ENCODE measurements at regions not wholly inside any gene's neighbourhood (a gene's known extent, or its start where the extent isn't known, plus 50 kb on each side); places are given as distances from the start of the nearest gene placed in this dataset.
"Not testable (repeated sequence)": the region's sequence is repeated elsewhere in the genome, so short reads cannot be mapped to it uniquely, and the experiment has no call there.

DNA sequence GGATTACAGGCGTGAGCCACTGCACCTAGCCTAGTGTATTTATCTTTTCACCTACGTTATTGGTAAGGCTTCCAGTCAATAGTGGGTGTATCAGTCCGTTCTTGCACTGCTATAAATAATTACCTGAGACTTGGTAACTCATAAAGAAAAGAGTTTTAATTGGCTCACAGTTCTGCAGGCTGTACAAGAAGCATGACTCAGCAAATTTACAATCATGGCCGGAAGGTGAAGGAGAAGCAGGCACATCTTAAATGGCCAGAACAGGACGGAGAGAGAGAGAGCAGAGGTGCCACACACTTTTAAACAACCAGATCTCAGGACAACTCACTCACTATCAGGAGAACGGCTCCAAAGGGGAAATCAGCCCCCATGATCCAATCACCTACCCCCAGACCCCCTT lies 873.3 kb upstream of the AUTS2 start:
- WGBS, 2 donors (ENCODE audit: low coverage in 1 of 2), result 82% methylated on average over 6 of the region's 6 CpGs; no CpG with 5 or more reads in 1 of the 2 donors
- no peak for ATAC-seq
- no peaks in the 10 kb centered on the region for H3K36me3 ChIP-seq

DNA sequence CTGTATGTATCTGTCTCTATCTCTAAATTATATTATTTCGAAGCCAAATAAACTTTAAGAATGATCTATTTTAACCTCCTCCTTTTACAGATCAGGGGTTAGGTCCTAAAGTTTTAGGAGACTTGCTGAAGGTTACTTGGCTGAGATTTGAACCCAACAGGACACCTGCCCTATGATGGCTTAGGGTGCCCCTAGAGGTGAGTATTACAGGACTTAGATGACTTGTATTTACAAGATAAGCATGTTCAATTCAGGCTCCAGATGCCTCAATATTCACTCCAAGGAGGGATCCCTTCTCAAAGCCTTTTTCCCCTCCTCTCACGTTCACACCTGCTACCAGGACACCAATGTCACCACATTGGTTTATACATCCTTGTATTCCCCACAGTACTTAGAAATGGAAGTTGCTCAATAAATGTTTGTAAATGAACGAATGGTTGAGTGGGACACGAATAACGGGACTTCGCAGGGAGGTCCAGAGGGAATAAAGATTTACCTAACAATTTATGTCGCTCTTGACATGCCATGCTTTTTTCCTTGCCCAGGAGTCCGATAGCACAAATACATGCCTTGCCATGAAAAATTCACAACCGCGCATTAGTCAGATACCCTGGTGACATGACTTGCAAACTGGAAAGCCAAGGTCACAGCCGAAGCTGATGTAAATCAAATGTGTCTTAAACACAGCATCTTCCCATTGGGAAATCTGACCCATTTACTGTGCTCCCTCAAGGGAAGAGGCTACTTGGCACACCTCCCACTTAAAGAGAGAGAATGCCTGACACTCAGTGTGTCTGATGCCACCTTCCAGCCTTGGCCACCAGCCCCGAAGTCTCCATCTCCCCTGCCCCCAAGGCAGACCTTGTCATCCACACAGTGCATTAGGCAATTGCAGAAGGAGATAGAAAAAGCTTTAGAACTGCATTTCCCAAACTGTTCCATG lies 872.2 kb upstream of the AUTS2 start:
- Histone ChIP-seq H3K9me3 (no peaks in the 10 kb centered on the region), H3K27me3 (no peaks in the 10 kb centered on the region), H3K27ac (no peak overlapping the region), H3K4me3 (no peak overlapping the region), H3K4me1 (no peaks in the 10 kb centered on the region), H3K36me3 (no peaks in the 10 kb centered on the region)
- WGBS, 2 donors (ENCODE audit: low coverage in 1 of 2), result 93 to 98% methylated on average over 10 of the region's 12 CpGs
- TF ChIP-seq, protein P1, sequence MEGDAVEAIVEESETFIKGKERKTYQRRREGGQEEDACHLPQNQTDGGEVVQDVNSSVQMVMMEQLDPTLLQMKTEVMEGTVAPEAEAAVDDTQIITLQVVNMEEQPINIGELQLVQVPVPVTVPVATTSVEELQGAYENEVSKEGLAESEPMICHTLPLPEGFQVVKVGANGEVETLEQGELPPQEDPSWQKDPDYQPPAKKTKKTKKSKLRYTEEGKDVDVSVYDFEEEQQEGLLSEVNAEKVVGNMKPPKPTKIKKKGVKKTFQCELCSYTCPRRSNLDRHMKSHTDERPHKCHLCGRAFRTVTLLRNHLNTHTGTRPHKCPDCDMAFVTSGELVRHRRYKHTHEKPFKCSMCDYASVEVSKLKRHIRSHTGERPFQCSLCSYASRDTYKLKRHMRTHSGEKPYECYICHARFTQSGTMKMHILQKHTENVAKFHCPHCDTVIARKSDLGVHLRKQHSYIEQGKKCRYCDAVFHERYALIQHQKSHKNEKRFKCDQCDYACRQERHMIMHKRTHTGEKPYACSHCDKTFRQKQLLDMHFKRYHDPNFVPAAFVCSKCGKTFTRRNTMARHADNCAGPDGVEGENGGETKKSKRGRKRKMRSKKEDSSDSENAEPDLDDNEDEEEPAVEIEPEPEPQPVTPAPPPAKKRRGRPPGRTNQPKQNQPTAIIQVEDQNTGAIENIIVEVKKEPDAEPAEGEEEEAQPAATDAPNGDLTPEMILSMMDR (IDR thresholded peaks at IDR 0.05), result no peak
- TF ChIP-seq POLR2A (IDR thresholded peaks at IDR 0.05) (no peak), EP300 (IDR thresholded peaks at IDR 0.05) (no peak)
- no peak for ATAC-seq

More for the DNA sequence above, 873.3 kb upstream of the AUTS2 start:
- TF ChIP-seq EP300 (IDR thresholded peaks at IDR 0.05) (no peak), POLR2AphosphoS5 (IDR thresholded peaks at IDR 0.05) (no peak), POLR2A (IDR thresholded peaks at IDR 0.05) (no peak)
- TF ChIP-seq, protein P1 (IDR thresholded peaks at IDR 0.05), result no peak
- Histone ChIP-seq H3K4me3 (no peak overlapping the region), H3K27me3 (no peaks in the 10 kb centered on the region), H3K27ac (no peak overlapping the region), H3K4me1 (no peaks in the 10 kb centered on the region), H3K9me3 (no peaks in the 10 kb centered on the region)

DNA sequence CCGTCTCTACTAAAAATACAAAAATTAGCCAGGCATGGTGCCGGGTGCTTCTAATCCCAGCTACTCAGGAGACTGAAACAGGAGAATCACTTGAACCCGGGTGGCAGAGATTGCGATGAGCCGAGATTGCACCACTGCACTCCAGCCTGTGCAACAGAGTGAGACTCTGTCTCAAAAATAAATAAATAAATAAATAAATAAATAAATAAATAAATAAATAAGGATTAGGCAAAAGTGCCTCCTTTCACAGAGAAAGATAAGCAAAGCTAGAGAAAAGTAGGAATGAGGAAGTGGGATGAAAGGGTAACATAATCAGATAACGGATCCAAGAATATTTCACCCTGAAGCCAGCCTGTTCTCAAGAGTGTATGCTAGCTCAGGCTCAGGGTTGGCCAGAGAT lies 869.6 kb upstream of the AUTS2 start:
- ATAC-seq, H3K4me1 ChIP-seq, H3K4me3 ChIP-seq, H3K9me3 ChIP-seq, H3K27me3 ChIP-seq, H3K27ac ChIP-seq, H3K36me3 ChIP-seq: not testable (repeated sequence)
- WGBS, 2 donors (ENCODE audit: low coverage in 1 of 2), result 81 to 94% methylated on average over 2 to 6 of the region's 6 CpGs

GRCh38 chr7:68729371-68729770 lies 868.9 kb upstream of the AUTS2 start:
- no peak for TF ChIP-seq EP300 (IDR thresholded peaks at IDR 0.05)
- TF ChIP-seq, protein P1 (IDR thresholded peaks at IDR 0.05), result no peak
- TF ChIP-seq POLR2AphosphoS5 (IDR thresholded peaks at IDR 0.05), result no peak
- Histone ChIP-seq H3K9me3 (no peaks in the 10 kb centered on the region), H3K27ac (no peak overlapping the region), H3K27me3 (no peaks in the 10 kb centered on the region), H3K4me1 (peaks cover 0 to 16% (median 0%) of the 10 kb centered on the region in 3 donors), H3K36me3 (no peaks in the 10 kb centered on the region), H3K4me3 (no peak overlapping the region)
- 69 to 90% methylated on average over 2 to 5 of the region's 7 CpGs for WGBS, 2 donors (ENCODE audit: low coverage in 1 of 2)
- ATAC-seq, result no peak

DNA sequence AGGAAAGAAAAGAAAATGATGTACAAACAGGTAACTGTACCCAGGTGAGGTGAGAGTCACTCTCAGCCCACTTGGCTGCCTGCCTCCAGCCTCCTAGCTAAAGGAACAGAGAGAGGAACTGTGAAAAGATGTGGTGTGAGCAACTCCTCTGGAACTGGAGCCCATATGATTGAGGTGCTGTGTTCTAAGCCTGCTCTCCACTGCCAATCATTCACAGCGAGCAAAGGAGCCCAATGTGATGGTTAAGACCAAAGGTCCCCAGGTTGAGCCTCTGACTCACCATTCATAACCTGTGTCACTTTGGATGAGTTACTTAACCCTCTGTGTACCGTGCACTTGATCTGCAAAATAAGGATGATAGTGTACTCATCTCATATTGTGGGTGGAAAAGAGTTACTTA lies 868.1 kb upstream of the AUTS2 start:
- H3K4me1 ChIP-seq, result peaks cover 0 to 17% (median 0%) of the 10 kb centered on the region in 3 donors
- H3K27ac ChIP-seq, result no peak overlapping the region
- no peaks in the 10 kb centered on the region for H3K27me3 ChIP-seq
- WGBS, 2 donors (ENCODE audit: low coverage in 1 of 2), result 94 to 100% methylated on average over 1 to 2 of the region's 2 CpGs
- no peaks in the 10 kb centered on the region for H3K36me3 ChIP-seq
- TF ChIP-seq POLR2AphosphoS5 (IDR thresholded peaks at IDR 0.05), result no peak
- TF ChIP-seq EP300 (IDR thresholded peaks at IDR 0.05), result no peak
- TF ChIP-seq POLR2A (IDR thresholded peaks at IDR 0.05), result no peak
- TF ChIP-seq, protein P1 (IDR thresholded peaks at IDR 0.05), result no peak
- no peak overlapping the region for H3K4me3 ChIP-seq
- no peak for ATAC-seq
- no peaks in the 10 kb centered on the region for H3K9me3 ChIP-seq

Data from gastroesophageal sphincter (tissue), 4 donors.